ENCODE measurements at regions not wholly inside any gene's neighbourhood (a gene's known extent, or its start where the extent isn't known, plus 50 kb on each side); places are given as distances from the start of the nearest gene placed in this dataset.

GRCh38 chr16:26475596-26475995 is 591.1 kb upstream of the C16orf82 start:
- peaks cover 20% of the 10 kb centered on the region for H3K9me3 ChIP-seq
- ATAC-seq (no peak), DNase-seq (no peak)
- TF ChIP-seq CTCF (IDR thresholded peaks at IDR 0.05): no peak
- H3K36me3 ChIP-seq (ENCODE audit: low read depth): no peaks in the 10 kb centered on the region
- H3K4me1 ChIP-seq (ENCODE audit: low read depth): no peaks in the 10 kb centered on the region
- intact Hi-C loops (cut with DNase I, micrococcal nuclease): no loop called here
- H3K4me3 ChIP-seq: no peak overlapping the region

- ATAC-seq (no peak), DNase-seq (no peak)
- Histone ChIP-seq H3K4me1 (ENCODE audit: low read depth) (no peaks in the 10 kb centered on the region), H3K4me3 (no peak overlapping the region), H3K36me3 (ENCODE audit: low read depth) (no peaks in the 10 kb centered on the region), H3K9me3 (no peaks in the 10 kb centered on the region)
- intact Hi-C loops (cut with DNase I, micrococcal nuclease): no loop called here
- TF ChIP-seq CTCF (IDR thresholded peaks at IDR 0.05): no peak
Observed at GRCh38 chr16:26491101-26491670, 575.5 kb upstream of the C16orf82 start.

GRCh38 chr16:26491962-26492361 is 574.8 kb upstream of the C16orf82 start:
- intact Hi-C loops (cut with DNase I, micrococcal nuclease): no loop called here
- no peak for ATAC-seq
- no peak for TF ChIP-seq CTCF (IDR thresholded peaks at IDR 0.05)
- H3K9me3 ChIP-seq: no peaks in the 10 kb centered on the region
- no peak for DNase-seq
- H3K4me3 ChIP-seq: no peak overlapping the region
- H3K4me1 ChIP-seq (ENCODE audit: low read depth): no peaks in the 10 kb centered on the region
- H3K36me3 ChIP-seq (ENCODE audit: low read depth): no peaks in the 10 kb centered on the region

- Histone ChIP-seq H3K36me3 (ENCODE audit: low read depth) (no peaks in the 10 kb centered on the region), H3K4me1 (ENCODE audit: low read depth) (no peaks in the 10 kb centered on the region), H3K4me3 (no peak overlapping the region), H3K9me3 (no peaks in the 10 kb centered on the region)
- ATAC-seq: no peak
- no peak for DNase-seq
- TF ChIP-seq CTCF (IDR thresholded peaks at IDR 0.05): no peak
- intact Hi-C loops (cut with DNase I, micrococcal nuclease): no loop called here
Observed at GRCh38 chr16:26493751-26494150, 573.0 kb upstream of the C16orf82 start.

GRCh38 chr16:26497896-26498295 is 568.8 kb upstream of the C16orf82 start:
- DNase-seq (no peak), ATAC-seq (no peak)
- no peak for TF ChIP-seq CTCF (IDR thresholded peaks at IDR 0.05)
- Histone ChIP-seq H3K9me3 (no peaks in the 10 kb centered on the region), H3K36me3 (ENCODE audit: low read depth) (no peaks in the 10 kb centered on the region), H3K4me1 (ENCODE audit: low read depth) (no peaks in the 10 kb centered on the region), H3K4me3 (no peak overlapping the region)
- intact Hi-C loops (cut with DNase I, micrococcal nuclease): no loop called here

GRCh38 chr16:26500326-26500725 is 566.4 kb upstream of the C16orf82 start:
- no peaks in the 10 kb centered on the region for H3K9me3 ChIP-seq
- no peak for TF ChIP-seq CTCF (IDR thresholded peaks at IDR 0.05)
- intact Hi-C loops (cut with DNase I, micrococcal nuclease): no loop called here
- no peak overlapping the region for H3K4me3 ChIP-seq
- DNase-seq: no peak
- ATAC-seq: no peak
- H3K36me3 ChIP-seq (ENCODE audit: low read depth): no peaks in the 10 kb centered on the region
- H3K4me1 ChIP-seq (ENCODE audit: low read depth): no peaks in the 10 kb centered on the region
